OCI-LY1 (cell line): ENCODE measurements at regions not wholly inside any gene's neighbourhood (a gene's known extent, or its start where the extent isn't known, plus 50 kb on each side); places are given as distances from the start of the nearest gene placed in this dataset.

Experiments used
- CTCF ChIP-seq: fragments of 200-600 bp; sonication (generic), shearing (Covaris generic); IDR thresholded peaks from 2 replicates; pipeline ENCODE4 v1.5.1; 2017; ENCODE audit warnings: mild to moderate bottlenecking, antibody characterized with exemption, low read length, moderate library complexity, mixed read lengths
- EZH2 ChIP-seq: fragments of 200-600 bp; sonication (generic), shearing (Covaris generic); IDR thresholded peaks from 2 replicates; pipeline ENCODE4 v1.8.0; 2017; ENCODE audit warnings: borderline replicate concordance, mixed run types, mild to moderate bottlenecking, antibody characterized with exemption, low read length, moderate library complexity, mixed read lengths

- TF ChIP-seq CTCF, result no peak
- TF ChIP-seq EZH2, result no peak
Measured at GRCh38 chr16:66265556-66266141, 100.8 kb upstream of the CDH5 start.
